Glomerular visceral epithelial cell (primary cell): ENCODE measurements at regions not wholly inside any gene's neighbourhood (a gene's known extent, or its start where the extent isn't known, plus 50 kb on each side); places are given as distances from the start of the nearest gene placed in this dataset.
"Not testable (repeated sequence)": the region's sequence is repeated elsewhere in the genome, so short reads cannot be mapped to it uniquely, and the experiment has no call there.

Experiments used
- DNase-seq: peaks from one replicate; pipeline ENCODE4 v3.0.0-alpha.2; 2016; ENCODE audit errors: extremely low spot score

DNA sequence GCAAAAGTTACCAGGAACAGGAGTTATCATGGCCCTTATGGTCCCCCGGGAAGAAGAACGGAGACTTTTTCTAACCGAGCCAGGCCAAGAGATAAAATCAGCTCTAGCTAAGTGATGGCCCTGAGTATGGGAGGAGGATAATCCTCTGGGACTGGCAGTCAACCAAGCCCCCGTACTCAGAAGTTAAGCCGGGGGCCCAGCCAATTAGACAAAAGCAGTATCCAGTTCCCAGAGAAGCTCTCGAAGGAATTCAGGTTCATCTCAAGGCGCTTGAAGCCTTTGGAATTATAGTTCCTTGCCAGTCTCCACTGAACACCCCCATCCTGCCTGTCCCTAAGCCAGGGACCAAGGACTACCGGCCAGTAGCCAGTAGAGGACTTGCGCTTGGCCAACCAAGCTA, 365.3 kb upstream of the TCF4 start:
- DNase-seq = no peak

DNA sequence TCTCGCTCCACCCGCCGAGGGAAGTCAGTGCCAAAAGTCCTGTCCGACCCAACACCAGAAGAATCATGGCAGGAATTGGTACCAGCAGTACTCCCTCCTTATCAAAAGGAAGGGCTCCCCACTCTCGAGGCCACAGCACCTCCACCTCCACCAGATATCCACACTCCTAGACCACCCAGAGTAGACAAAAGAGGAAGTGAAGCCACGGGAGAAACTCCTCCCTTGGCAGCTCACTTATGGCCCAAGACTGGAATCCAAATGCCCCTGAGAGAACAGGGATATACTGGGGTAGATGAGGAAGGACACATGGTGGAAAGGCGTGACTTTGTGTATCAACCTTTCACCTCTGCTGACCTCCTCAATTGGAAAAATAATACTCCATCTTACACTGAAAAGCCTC, 363.7 kb upstream of the TCF4 start:
- not testable (repeated sequence) for DNase-seq

GRCh38 chr18:55950379-55951166, 362.6 kb upstream of the TCF4 start:
- DNase-seq = no peak

DNA sequence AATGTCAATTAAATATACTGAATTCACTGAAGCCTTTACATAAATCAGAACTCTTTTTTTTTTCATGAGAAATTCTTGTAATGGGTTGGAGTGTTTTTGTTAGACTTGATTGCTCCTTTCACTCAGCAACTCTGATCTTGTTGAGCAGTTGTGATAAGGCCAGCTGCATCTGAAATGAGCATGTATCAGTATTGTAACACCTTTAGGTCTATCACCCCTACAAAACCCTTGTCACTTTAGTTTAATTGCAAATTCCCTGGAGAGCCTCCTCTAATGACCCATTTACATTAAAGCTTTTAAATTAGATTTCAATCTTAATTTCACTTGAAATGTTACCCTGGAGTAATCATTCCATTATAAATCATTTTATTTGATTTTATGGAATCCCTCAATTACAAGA, 346.8 kb upstream of the TCF4 start:
- no peak for DNase-seq

DNA sequence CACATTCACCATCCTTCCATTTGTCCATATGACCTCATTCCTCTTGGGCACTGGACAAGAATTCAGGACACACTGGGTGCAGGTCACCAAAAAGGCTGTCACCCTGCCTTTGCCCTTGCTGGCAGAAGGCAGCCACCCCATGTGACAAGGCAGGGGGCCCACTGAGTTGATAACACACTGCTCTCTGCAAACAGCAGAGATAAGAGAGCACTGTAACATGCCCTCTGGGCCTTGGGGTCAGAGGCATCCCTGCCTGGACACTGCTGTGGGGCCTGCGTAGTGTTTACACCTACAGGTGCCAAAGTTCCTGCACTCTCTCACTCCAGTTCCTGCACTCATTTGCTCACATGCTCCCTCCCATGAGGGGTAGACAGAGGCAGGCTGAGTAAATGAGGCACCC, 344.7 kb upstream of the TCF4 start:
- no peak for DNase-seq

GRCh38 chr18:55927831-55928230, 339.8 kb upstream of the TCF4 start:
- DNase-seq = no peak

GRCh38 chr18:55925772-55926171, 337.8 kb upstream of the TCF4 start:
- no peak for DNase-seq

DNA sequence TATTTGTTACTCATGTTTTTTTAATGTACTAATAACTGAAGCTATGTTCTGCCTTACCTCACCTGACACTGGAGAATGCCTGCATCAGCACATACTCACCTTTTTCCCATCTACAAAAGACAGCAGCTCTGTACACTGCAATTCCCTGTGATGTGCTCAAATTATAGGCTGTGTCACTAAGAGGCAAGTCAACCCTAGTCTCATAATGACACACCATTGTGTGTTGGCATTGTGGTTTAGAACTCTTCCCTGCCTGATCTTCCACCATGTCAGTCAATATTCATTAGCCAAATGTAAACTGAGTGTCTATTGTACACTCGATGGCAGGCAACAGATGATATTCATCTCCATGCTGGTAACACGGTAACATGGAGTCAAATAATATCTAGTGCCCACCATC, 332.1 kb upstream of the TCF4 start:
- DNase-seq = no peak

DNA sequence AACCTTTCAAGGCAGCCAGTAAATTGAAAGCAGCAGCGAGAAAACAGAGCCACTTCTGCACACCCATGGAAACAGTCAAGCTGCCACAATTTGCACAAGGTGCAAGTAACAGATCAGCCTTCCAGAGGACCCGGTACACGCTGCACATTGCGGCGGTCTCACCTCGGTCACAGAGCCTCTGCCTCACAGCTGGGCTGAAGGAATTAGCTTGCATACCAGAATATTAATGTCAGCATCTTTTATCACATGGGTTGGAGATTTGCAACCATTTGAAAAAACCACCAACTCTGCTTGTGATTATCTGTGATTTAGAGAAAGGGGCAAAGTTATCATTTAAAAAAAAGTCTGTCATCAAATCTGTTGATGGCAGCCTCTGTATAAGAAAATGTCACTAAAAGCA, 330.5 kb upstream of the TCF4 start:
- no peak for DNase-seq

DNA sequence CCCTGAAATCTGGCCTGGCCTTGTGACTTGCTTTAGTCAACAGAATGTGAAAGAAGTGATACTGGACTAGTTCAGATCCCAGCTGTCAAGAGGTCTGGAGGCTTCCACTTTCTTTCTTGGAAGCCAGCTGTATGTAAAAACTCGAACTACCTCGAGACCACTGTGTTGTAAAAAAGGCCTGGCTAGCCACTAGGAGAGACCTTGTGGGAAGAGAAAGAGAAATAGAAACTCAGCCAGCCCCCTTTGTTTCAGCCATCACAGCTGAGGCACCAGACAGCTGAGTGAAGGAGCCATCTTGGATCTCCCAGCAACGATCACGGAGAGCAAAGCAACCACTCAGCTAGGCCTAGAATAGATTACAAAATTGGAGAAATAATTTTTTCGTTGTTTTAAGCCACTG, 324.9 kb upstream of the TCF4 start:
- DNase-seq = no peak

- DNase-seq = no peak
Observed at GRCh38 chr18:55912071-55912470, 324.1 kb upstream of the TCF4 start.

DNA sequence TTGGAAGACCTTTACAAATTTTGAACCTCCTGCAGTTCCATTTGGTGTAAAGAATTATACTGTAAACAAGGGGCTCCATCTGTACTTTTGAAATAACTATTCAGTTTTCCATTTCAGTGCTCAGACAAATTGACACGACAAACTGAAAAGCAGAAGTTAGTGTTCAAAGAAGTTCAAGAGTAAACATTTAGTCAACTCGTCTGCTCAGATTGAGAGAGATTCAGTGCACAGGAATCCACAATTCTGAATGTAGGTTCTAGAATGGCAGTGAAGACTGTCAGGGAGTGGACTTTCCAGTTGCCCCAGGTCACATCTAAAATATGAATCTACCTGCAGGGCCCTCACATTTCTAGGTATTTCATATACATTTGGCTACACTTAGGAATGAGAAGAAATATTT, 322.3 kb upstream of the TCF4 start:
- DNase-seq = no peak

DNA sequence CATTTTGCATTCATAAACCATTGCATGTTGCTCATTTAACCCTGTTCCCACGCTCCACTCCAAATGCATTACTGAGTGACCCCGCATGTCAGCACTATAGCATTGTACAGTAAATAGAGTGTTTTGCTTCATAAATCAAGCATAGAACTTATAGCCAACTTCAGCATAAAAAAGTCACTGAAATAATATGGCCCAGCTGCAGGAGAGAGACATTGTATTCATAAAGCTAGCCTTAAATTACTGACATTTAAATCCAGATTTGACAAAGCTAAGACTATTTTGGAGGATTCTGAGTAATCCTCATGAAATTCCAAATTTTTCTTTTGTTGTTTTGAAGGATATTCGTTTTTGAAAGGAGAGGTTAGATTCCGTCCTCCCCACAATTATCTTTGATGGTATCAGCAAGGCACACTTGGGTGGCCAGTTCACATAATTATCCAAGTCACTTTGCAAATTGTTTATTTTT, 320.9 kb upstream of the TCF4 start:
- no peak for DNase-seq

GRCh38 chr18:55907453-55908175, 319.6 kb upstream of the TCF4 start:
- no peak for DNase-seq

DNA sequence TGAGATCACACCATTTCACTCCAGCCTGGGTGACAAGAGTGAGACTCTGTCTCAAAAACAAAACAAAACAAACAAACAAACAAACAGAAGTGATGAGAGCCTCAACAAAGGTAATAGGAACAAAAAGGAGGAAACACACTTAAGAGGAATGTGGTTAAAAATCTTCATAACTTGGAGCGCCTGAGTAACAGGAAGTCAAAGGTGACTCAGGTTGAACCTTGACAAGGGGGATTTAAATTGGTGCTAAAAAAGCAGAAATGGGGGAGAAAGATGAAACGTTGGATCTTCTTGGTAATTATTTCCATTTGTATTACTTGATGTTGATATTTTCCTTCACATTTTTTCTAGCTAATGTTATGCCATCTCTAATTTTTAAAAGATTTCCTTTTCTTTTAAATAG, 318.5 kb upstream of the TCF4 start:
- peak; percentile 7 for DNase-seq

DNA sequence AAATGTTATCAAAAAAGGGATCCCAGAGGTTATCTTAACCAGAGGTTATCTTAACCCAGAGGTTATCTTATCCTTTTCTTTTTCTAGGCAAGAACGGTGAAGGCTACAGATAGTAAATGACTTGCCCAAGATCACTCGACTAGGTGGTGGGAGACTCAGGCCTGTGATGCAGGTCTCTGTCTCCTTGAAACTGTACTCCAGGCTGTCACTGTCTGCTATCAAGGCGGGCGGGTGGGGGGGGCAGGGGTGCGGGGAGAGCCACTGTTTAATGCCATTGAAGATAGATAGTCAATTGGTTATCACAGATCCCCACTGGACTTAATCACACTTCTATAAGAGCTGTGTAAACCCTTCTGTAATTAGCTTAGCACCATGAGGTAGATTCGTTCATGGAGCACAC, 315.9 kb upstream of the TCF4 start:
- DNase-seq = no peak

- DNase-seq = peak; percentile 18
Observed at GRCh38 chr18:55900380-55900779, 312.4 kb upstream of the TCF4 start.

DNA sequence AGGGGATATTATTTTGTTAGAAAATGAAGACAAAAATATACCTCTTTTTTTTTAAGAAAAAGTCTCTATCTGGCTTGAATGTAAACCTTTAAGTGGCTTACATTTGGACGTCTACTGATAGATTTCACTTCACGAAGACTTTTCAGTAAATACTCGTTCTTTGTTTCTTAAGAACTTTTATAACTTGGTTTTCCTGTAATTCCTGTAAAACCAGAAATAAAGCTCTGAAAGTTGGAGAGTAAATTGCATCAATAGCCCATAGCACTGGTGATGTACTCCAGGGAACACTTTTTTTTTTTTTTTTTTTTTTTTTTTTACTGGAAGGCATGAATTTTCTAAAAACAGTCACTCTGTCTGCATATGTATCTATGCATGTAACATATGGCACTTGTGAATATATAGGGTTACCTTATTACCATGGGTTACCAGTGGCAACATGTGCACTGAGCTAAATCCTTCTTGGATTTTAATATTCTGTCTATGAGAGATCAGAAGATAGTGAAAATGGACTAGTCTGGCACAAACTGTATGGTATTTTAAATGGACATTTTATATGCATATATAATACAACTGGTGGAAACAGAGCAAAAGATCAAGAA, 309.2 kb upstream of the TCF4 start:
- DNase-seq = no peak

DNA sequence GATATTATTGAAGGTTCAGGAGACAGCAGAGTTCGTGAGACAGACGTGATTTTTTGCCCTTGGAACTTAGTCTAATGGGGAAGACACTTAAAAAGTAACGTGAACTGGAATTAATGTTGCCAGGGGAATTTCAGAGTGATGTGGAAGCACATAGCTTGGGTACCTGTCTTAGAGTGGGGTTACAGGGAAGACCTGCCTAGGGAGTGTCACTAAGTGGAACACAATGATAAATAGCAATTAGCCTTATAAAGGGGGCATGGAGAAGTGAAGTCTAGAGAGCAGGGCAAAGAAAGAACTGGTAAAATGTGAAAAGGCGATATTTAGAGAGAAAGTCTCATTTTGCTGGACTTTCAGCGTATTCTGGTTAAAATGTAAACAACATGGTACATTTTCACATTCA, 306.0 kb upstream of the TCF4 start:
- DNase-seq = no peak

DNA sequence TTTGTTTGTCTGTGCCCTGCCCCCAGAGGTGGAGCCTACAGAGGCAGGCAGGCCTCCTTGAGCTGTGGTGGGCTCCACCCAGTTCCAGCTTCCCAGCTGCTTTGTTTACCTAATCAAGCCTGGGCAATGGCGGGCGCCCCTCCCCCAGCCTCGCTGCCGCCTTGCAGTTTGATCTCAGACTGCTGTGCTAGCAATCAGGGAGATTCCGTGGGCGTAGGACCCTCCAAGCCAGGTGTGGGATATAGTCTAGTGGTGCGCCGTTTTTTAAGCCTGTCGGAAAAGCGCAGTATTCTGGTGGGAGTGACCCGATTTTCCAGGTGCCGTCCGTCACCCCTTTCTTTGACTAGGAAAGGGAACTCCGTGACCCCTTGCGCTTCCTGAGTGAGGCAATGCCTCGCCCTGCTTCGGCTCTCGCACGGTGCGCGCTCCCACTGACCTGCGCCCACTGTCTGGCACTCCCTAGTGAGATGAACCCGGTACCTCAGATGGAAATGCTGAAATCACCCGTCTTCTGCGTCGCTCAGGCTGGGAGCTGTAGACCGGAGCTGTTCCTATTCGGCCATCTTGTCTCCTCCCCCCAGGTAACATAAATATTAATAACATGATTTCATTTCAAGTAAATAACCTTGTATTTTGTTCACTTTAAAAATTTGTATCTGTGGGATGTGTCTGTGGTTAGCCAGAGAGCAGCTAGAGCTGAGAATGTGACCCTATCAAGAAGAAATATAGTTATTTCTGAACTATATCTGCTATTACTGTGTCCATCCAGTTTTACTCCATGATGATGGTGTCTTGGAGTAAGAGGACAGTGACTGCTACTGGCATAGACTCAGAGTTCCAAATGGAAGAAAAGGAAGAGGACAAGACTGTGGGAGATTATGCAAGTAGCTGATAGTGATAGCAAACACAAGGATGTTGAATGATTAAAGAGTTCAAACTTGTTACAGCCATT, 305.1 kb upstream of the TCF4 start:
- not testable (repeated sequence) for DNase-seq

DNA sequence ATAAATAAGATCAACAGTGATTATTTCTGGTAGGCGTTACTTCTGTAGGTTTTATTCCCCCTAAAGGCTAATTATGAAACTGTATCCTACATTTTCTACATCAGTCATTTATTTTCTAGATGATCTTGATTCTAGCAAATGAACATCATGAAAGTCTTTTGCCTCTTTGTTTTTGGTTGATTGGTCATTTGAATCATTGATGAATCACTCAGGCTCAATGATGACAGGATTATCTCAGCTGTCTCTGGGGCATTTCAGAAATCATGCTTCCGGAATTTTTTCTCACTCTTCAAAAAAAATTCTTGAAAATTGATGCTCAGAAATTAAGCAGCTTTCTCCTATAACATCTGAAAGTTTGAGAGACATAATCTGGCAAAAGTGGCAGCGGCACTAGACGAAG, 298.9 kb upstream of the TCF4 start:
- DNase-seq = peak; percentile 6

GRCh38 chr18:55884498-55884897, 296.5 kb upstream of the TCF4 start:
- DNase-seq = no peak
